Heart right ventricle (tissue), 16 donors: ENCODE measurements at regions not wholly inside any gene's neighbourhood (a gene's known extent, or its start where the extent isn't known, plus 50 kb on each side); places are given as distances from the start of the nearest gene placed in this dataset.

Experiments used
- ATAC-seq, 8 donors: fragments of 200-7000 bp; cut with Tn5 transposase; one replicate each; pipeline ENCODE4 v1.9.1; 2020; ENCODE audit warnings: mild to moderate bottlenecking in 8 of 8, moderate library complexity in 8 of 8, moderate number of reproducible peaks in 1 of 8
- DNase-seq, 2 donors: peaks; one replicate each; pipeline ENCODE4 v3.0.0-alpha.2; 2020
- H3K27ac ChIP-seq, 10 donors: fragments of 200-600 bp; sonication (generic) in 2 of 10; one replicate each; pipeline versions ENCODE4 v1.5.0 to v1.8.0; 2020 to 2022; ENCODE audit warnings: mild to moderate bottlenecking in 3 of 10
- H3K27me3 ChIP-seq, 7 donors: fragments of 200-600 bp; one replicate each; pipeline ENCODE4 v1.8.0; 2021 to 2022; ENCODE audit warnings: mild to moderate bottlenecking in 2 of 7
- H3K36me3 ChIP-seq, 9 donors: fragments of 200-600 bp; sonication (generic) in 1 of 9; one replicate each; pipeline versions ENCODE4 v1.5.0 to v1.8.0; 2020 to 2022; ENCODE audit warnings: mild to moderate bottlenecking in 2 of 9
- H3K4me1 ChIP-seq, 9 donors: fragments of 200-600 bp; sonication (generic) in 1 of 9; one replicate each; pipeline versions ENCODE4 v1.5.0 to v1.8.0; 2020 to 2022; ENCODE audit warnings: mild to moderate bottlenecking in 4 of 9
- H3K4me3 ChIP-seq, 10 donors: fragments of 200-600 bp; sonication (generic) in 2 of 10; one replicate each; pipeline versions ENCODE4 v1.5.0 to v1.8.0; 2020 to 2022; ENCODE audit warnings: mild to moderate bottlenecking in 7 of 10, moderate library complexity in 2 of 10
- H3K9me3 ChIP-seq, 11 donors: fragments of 200-600 bp in 10 of 11; sonication (generic) in 2 of 11; one replicate each; pipeline versions ENCODE4 v1.5.0 to v1.8.0; 2013 to 2022; ENCODE audit warnings: mild to moderate bottlenecking in 2 of 11, control low read depth in 1 of 11, moderate library complexity in 1 of 11
- WGBS, 2 donors: extraction: QIAGEN DNeasy Blood & Tissue Kit; methylation state at CpG; one replicate each; pipeline ENCODE4 v1.1.7; 2013; ENCODE audit warnings: inconsistent platforms in 1 of 2; 5-methylcytosine and 5-hydroxymethylcytosine counted together
- intact Hi-C, 10 donors: fragments of 100-400 bp; cut with DNase I; formaldehyde crosslinking; loops; one replicate each; pipeline versions ENCODE4 v1.11.1 to v1.14.2; 2022
- TF ChIP-seq, protein P1 (sequence below), 9 donors: fragments of 200-600 bp; sonication (generic) in 2 of 9; IDR thresholded peaks; one replicate each; pipeline versions ENCODE4 v1.5.0 to v1.8.0; 2021 to 2022; ENCODE audit warnings: antibody characterized with exemption in 9 of 9, mild to moderate bottlenecking in 5 of 9, moderate library complexity in 1 of 9
- donor health status: Arrhythmogenic right ventricular cardiomyopathy.
- donor health status: ischemic (EF 13 %, LVEDD 7.1; RV severe dilation, severe dysfunction).
- donor health status: healthy with polysubstance abuse.
- donor health status: DM: no; HTN: yes; CAD: no.
- donor health status: DM: no; HTN: no; CAD: no.
- donor health status: ischemic (EF 25% LVEDD 6.9; RV normal size, moderate dysfunction).
- donor health status: ischemic (EF 25% LVEDD 5.7; RV mildly dilated, moderate dysfunction).
- donor health status: healthy.
- donor health status: DM: yes; HTN: yes; CAD: no.
- donor health status: Ischemic cardiomyopathy.
- donor health status: ischemic (EF 35%, LVEDD 5.7; RV mildly dilated, moderate dysfunction).
- donor health status: nonischemic (EF 11% LVEDD 7.7; RV severe dilation, severe dysfunction).
- donor health status: DM: yes; HTN: yes; CAD: no.
- donor health status: PGD.
- donor health status: ischemic (EF 29% LVEDD 5.4; RV normal size, mild dysfunction).
- donor health status: nonischemic (EF 23%, LVEDD 6.1; RV moderate dilation, normal function).

- Histone ChIP-seq H3K4me1 (peaks cover 0 to 9% (median 0%) of the 10 kb centered on the region in 9 donors), H3K27me3 (peaks cover 0 to 8% (median 0%) of the 10 kb centered on the region in 7 donors), H3K4me3 (no peak overlapping the region), H3K9me3 (no peaks in the 10 kb centered on the region), H3K36me3 (no peaks in the 10 kb centered on the region), H3K27ac (no peak overlapping the region)
- TF ChIP-seq, protein P1, sequence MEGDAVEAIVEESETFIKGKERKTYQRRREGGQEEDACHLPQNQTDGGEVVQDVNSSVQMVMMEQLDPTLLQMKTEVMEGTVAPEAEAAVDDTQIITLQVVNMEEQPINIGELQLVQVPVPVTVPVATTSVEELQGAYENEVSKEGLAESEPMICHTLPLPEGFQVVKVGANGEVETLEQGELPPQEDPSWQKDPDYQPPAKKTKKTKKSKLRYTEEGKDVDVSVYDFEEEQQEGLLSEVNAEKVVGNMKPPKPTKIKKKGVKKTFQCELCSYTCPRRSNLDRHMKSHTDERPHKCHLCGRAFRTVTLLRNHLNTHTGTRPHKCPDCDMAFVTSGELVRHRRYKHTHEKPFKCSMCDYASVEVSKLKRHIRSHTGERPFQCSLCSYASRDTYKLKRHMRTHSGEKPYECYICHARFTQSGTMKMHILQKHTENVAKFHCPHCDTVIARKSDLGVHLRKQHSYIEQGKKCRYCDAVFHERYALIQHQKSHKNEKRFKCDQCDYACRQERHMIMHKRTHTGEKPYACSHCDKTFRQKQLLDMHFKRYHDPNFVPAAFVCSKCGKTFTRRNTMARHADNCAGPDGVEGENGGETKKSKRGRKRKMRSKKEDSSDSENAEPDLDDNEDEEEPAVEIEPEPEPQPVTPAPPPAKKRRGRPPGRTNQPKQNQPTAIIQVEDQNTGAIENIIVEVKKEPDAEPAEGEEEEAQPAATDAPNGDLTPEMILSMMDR (IDR thresholded peaks at IDR 0.05): no peak
- intact Hi-C loops: no loop called here
- ATAC-seq (peak in 1 of 8 donors; percentile 59), DNase-seq (no peak)
- WGBS, 2 donors: 52 to 60% methylated on average over 11 of the region's 11 CpGs
These were observed 280.5 kb downstream of the PCNX1 start for GRCh38 chr14:71187633-71188356.

DNA sequence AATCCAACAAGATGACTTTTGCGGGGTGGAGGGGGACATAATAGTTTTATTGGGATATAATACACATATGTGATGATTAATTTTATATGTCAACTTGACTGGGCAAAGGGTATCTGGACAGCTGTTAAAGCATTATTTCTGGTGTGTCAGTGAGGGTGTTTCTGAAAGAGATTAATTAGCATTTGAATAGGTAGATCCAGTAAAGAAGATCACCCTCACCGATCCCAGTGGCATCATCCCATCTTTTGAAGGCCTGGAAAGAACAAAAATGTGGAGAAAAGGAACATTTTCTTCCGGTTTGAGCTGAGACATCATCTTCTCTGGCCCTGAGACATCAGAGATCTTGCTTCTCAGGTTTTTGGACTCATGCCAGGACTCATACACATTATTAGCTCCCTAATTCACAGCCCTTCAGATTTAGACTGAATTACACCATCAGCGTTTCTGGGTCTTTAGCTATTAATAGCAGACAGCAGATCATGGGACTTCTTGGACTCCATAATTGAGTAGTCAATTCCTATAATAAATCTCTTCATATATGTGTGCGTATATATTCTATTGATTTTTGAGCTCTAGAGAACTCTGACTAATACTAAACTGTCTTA is 283.6 kb downstream of the PCNX1 start:
- H3K4me1 ChIP-seq: no peaks in the 10 kb centered on the region
- no peak overlapping the region for H3K4me3 ChIP-seq
- 66 to 69% methylated on average over 5 of the region's 5 CpGs for WGBS, 2 donors
- TF ChIP-seq, protein P1 (IDR thresholded peaks at IDR 0.05): no peak
- intact Hi-C loops: no loop called here
- peaks cover 0 to 8% (median 0%) of the 10 kb centered on the region in 7 donors for H3K27me3 ChIP-seq
- no peaks in the 10 kb centered on the region for H3K9me3 ChIP-seq
- DNase-seq: no peak
- no peaks in the 10 kb centered on the region for H3K36me3 ChIP-seq
- ATAC-seq: no peak
- H3K27ac ChIP-seq: no peak overlapping the region

DNA sequence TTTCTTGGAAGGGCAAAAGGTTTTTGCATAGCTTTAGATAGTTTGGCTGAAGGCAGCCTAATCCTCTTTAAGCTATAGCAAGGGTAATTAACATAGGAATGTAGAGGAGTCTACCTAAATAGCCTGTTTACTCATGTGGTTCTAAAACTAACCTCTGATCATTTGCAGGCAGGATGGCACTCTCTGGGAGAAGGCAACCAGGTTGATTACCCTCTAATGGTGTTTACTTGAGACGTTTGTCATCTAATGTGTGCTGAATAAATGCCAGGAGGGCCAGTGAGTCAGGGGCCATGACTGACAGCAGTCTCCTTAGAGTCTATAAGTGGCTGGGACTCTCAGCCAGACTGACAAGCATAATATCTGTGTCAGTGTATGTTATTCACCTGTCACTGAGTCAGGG is 286.4 kb downstream of the PCNX1 start:
- ATAC-seq (no peak), DNase-seq (no peak)
- no peak overlapping the region for H3K4me3 ChIP-seq
- TF ChIP-seq, protein P1 (IDR thresholded peaks at IDR 0.05): no peak
- H3K27ac ChIP-seq: no peak overlapping the region
- intact Hi-C loops: no loop called here
- H3K9me3 ChIP-seq: no peaks in the 10 kb centered on the region
- whole genome bisulfite sequencing, 2 donors: 38 to 43% methylated on average over 1 of the region's 1 CpG
- no peaks in the 10 kb centered on the region for H3K27me3 ChIP-seq
- no peaks in the 10 kb centered on the region for H3K4me1 ChIP-seq
- no peaks in the 10 kb centered on the region for H3K36me3 ChIP-seq

DNA sequence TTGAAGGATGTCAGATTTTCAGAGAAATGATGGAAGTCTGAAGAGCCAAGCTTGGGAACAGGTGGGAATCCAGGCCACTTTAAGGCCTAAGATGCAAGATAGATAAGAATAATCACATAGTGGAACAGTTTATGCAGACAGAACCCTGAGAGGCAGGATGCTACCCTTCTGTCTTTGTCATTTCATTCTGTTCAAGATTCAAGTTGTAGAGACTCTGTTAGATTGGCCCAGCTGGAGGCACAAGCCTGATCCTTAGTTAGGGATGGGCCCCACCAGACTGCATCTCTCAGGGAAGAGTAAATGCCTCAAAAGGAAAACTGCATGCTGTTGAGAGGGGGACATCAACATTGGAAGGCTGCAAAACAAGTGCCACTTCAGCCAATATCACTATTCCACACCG is 287.0 kb downstream of the PCNX1 start:
- DNase-seq (no peak), ATAC-seq (no peak)
- no peak overlapping the region for H3K4me3 ChIP-seq
- WGBS, 2 donors: 76 to 87% methylated on average over 1 of the region's 1 CpG
- H3K27ac ChIP-seq: no peak overlapping the region
- no peaks in the 10 kb centered on the region for H3K36me3 ChIP-seq
- TF ChIP-seq, protein P1 (IDR thresholded peaks at IDR 0.05): no peak
- H3K4me1 ChIP-seq: no peaks in the 10 kb centered on the region
- H3K9me3 ChIP-seq: no peaks in the 10 kb centered on the region
- intact Hi-C loops: no loop called here
- no peaks in the 10 kb centered on the region for H3K27me3 ChIP-seq
